IPS-18c (cell line): ENCODE measurements at regions not wholly inside any gene's neighbourhood (a gene's known extent, or its start where the extent isn't known, plus 50 kb on each side); places are given as distances from the start of the nearest gene placed in this dataset.

Experiments used
- H3K4me3 ChIP-seq: 2 replicates; pipeline ENCODE4 v1.7.0; 2013; ENCODE audit warnings: low read depth, mild to moderate bottlenecking, low read length, moderate library complexity; ENCODE audit not compliant: insufficient read depth
- H3K9me3 ChIP-seq: one replicate; pipeline ENCODE4 v1.6.1; 2013; ENCODE audit warnings: mild to moderate bottlenecking, low read length, moderate library complexity; ENCODE audit not compliant: control insufficient read depth, insufficient read depth

- no peak overlapping the region for H3K4me3 ChIP-seq
- no peaks in the 10 kb centered on the region for H3K9me3 ChIP-seq
These were observed 2324.1 kb downstream of the MAT2B start for GRCh38 chr5:165829504-165829903.

- Histone ChIP-seq H3K4me3 (no peak overlapping the region), H3K9me3 (no peaks in the 10 kb centered on the region)
These were observed 2329.5 kb downstream of the MAT2B start for GRCh38 chr5:165834891-165835290.

GRCh38 chr5:165836046-165836445, 2330.6 kb downstream of the MAT2B start:
- no peak overlapping the region for H3K4me3 ChIP-seq
- H3K9me3 ChIP-seq: no peaks in the 10 kb centered on the region

- no peak overlapping the region for H3K4me3 ChIP-seq
These were observed 2331.9 kb downstream of the MAT2B start for GRCh38 chr5:165837286-165837685.

GRCh38 chr5:165844571-165844970, 2339.2 kb downstream of the MAT2B start:
- Histone ChIP-seq H3K9me3 (no peaks in the 10 kb centered on the region), H3K4me3 (no peak overlapping the region)

More at GRCh38 chr5:165837286-165837685, 2331.9 kb downstream of the MAT2B start:
- H3K9me3 ChIP-seq: no peaks in the 10 kb centered on the region

GRCh38 chr5:165858118-165858517, 2352.7 kb downstream of the MAT2B start:
- Histone ChIP-seq H3K9me3 (no peaks in the 10 kb centered on the region), H3K4me3 (no peak overlapping the region)

- Histone ChIP-seq H3K4me3 (no peak overlapping the region), H3K9me3 (no peaks in the 10 kb centered on the region)
These were observed 2353.8 kb downstream of the MAT2B start for GRCh38 chr5:165859251-165859650.

- Histone ChIP-seq H3K4me3 (no peak overlapping the region), H3K9me3 (no peaks in the 10 kb centered on the region)
These were observed 2357.8 kb downstream of the MAT2B start for GRCh38 chr5:165863239-165863638.

- Histone ChIP-seq H3K4me3 (no peak overlapping the region), H3K9me3 (peaks cover 2% of the 10 kb centered on the region)
These were observed 2365.9 kb downstream of the MAT2B start for GRCh38 chr5:165871291-165871690.

- Histone ChIP-seq H3K4me3 (no peak overlapping the region), H3K9me3 (peaks cover 2% of the 10 kb centered on the region)
These were observed 2369.4 kb downstream of the MAT2B start for GRCh38 chr5:165874851-165875250.

- H3K9me3 ChIP-seq: peaks cover 2% of the 10 kb centered on the region
- no peak overlapping the region for H3K4me3 ChIP-seq
These were observed 2371.1 kb downstream of the MAT2B start for GRCh38 chr5:165876538-165876937.

GRCh38 chr5:165877475-165877874, 2372.1 kb downstream of the MAT2B start:
- H3K4me3 ChIP-seq: no peak overlapping the region
- peaks cover 2% of the 10 kb centered on the region for H3K9me3 ChIP-seq

GRCh38 chr5:165881259-165881658, 2375.8 kb downstream of the MAT2B start:
- Histone ChIP-seq H3K4me3 (no peak overlapping the region), H3K9me3 (no peaks in the 10 kb centered on the region)

GRCh38 chr5:165882099-165882498, 2376.7 kb downstream of the MAT2B start:
- H3K9me3 ChIP-seq: no peaks in the 10 kb centered on the region
- no peak overlapping the region for H3K4me3 ChIP-seq

- Histone ChIP-seq H3K4me3 (no peak overlapping the region), H3K9me3 (no peaks in the 10 kb centered on the region)
These were observed 2380.4 kb downstream of the MAT2B start for GRCh38 chr5:165885623-165886350.

GRCh38 chr5:165887147-165887546, 2381.7 kb downstream of the MAT2B start:
- Histone ChIP-seq H3K4me3 (no peak overlapping the region), H3K9me3 (no peaks in the 10 kb centered on the region)

- Histone ChIP-seq H3K9me3 (no peaks in the 10 kb centered on the region), H3K4me3 (no peak overlapping the region)
These were observed 2387.0 kb downstream of the MAT2B start for GRCh38 chr5:165892383-165892782.

- Histone ChIP-seq H3K4me3 (no peak overlapping the region), H3K9me3 (no peaks in the 10 kb centered on the region)
These were observed 2389.5 kb downstream of the MAT2B start for GRCh38 chr5:165894916-165895315.

GRCh38 chr5:165903835-165904234, 2387.6 kb upstream of the WWC1 start:
- Histone ChIP-seq H3K9me3 (peaks cover 2% of the 10 kb centered on the region), H3K4me3 (no peak overlapping the region)
